GM12801 (cell line): ENCODE measurements at regions not wholly inside any gene's neighbourhood (a gene's known extent, or its start where the extent isn't known, plus 50 kb on each side); places are given as distances from the start of the nearest gene placed in this dataset.

Experiments used
- TF ChIP-seq, protein P1 (sequence below): IDR thresholded peaks from one replicate; pipeline ENCODE4 v1.5.1; 2011; ENCODE audit warnings: control low read depth; ENCODE audit not compliant: insufficient read length; ENCODE audit errors: extremely low read depth

DNA sequence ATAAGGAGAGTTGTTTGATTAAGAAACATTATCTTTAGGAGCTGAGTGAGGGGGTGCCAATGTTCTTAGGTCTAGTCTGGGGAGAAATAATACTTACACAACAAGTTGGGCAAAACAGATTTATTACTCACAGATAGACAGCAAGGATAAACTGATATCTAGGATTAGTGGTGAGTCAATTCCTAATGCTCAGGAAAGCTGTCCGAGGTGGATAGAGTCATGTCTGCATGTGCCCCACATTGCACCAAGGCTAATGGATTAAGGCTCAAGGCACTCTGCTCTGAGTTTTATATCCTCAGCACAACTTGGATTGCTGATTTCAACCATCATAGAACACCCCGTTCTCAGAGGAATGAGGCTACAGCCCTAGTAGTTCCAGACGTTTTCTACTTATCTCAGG, 1042.3 kb downstream of the OTOL1 start:
- TF ChIP-seq, protein P1, sequence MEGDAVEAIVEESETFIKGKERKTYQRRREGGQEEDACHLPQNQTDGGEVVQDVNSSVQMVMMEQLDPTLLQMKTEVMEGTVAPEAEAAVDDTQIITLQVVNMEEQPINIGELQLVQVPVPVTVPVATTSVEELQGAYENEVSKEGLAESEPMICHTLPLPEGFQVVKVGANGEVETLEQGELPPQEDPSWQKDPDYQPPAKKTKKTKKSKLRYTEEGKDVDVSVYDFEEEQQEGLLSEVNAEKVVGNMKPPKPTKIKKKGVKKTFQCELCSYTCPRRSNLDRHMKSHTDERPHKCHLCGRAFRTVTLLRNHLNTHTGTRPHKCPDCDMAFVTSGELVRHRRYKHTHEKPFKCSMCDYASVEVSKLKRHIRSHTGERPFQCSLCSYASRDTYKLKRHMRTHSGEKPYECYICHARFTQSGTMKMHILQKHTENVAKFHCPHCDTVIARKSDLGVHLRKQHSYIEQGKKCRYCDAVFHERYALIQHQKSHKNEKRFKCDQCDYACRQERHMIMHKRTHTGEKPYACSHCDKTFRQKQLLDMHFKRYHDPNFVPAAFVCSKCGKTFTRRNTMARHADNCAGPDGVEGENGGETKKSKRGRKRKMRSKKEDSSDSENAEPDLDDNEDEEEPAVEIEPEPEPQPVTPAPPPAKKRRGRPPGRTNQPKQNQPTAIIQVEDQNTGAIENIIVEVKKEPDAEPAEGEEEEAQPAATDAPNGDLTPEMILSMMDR, result no peak

DNA sequence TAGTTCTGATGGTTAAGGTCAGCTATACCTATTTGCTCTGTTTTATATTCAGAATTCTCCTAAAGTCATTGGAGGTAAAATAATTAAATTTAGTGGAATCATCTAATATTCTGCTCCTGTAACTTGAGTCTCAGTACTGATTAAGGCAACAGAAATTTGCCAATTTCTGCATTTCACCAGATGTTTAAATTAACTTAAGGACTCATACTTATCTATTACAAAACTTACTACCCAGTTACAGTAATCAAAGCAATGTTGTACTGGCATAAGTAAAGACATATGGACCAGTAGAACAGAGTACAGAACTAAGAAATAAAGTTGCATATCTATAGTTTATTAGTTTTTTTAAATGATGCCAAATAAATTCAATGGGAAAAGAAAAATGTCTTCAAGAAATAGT, 1043.8 kb downstream of the OTOL1 start:
- TF ChIP-seq, protein P1, result no peak

DNA sequence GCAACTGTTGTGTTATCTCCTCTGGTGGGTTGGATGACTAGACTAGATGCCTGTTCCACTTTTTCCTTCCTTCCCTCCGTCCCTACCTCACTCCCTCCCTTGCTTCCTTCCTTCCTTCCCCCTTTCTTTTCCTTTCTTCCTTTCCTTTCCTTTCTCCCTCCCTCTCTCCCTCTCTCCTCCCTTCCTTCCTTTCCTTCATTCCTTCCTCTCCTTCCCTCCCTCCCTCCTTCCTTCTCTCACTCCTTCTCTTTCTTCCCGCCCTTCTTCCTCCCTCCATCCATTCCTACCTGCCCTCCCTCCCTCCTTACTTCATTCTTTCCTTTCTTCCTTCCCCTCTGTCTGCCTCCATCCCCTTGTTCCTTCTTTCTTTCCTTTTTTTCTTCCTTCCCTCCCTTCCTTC, 1045.3 kb downstream of the OTOL1 start:
- TF ChIP-seq, protein P1, result no peak

DNA sequence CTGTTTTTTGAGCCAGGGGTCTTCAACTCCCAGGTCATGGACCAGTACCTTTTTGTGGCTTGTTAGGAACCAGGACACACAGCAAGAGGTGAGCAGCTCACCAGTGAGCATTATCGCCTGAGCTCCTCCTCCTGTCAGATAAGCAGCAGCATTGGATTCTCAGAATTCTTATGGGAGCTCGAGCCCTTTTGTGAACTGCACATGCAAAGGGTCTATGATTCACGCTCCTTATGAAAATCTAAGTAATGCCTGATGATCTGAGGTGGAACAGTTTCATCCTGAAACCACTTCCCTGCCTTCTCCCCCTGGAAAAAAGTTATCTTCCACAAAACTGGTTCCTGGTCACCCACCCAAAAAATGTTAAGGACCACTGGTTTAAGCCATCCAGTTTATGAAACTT, 1047.6 kb downstream of the OTOL1 start:
- TF ChIP-seq, protein P1, result no peak

DNA sequence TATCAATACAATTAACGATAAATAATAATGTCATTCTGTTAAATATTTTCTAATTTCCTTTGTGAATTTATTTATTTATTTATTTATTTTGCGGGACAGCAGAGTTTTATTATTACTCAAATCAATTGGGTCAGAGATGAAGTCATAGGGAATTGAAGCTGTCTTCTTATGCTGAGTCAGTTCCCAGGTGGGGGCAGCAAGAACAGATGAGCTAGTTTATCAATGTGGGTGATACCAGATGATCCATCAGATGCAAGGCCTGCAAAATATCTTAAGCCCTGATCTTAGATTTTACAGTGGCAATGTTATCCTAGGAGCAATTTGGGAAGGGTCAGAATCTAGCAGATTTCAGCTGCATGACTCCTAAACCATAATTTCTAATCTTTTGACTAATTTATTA, 1050.3 kb downstream of the OTOL1 start:
- TF ChIP-seq, protein P1, result no peak

DNA sequence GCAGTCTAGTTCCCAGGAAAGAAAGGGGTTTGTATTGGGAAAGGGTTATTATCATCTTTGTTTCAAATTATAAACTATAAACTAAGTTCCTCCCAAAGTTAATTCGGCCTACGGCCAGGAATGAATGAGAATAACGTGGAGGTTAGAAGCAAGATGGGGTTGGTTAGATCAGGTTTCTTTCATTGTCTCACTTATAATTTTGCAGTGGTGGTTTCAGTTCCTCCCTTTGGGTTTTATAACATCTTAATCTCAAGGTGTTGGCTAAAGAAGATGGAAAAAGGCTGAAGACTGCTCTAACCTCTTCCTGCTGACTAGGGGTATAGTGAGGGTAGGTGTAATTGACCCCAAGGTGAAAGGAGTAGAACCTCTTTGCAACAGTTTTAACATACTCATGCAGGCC, 1050.7 kb downstream of the OTOL1 start:
- TF ChIP-seq, protein P1, result no peak

DNA sequence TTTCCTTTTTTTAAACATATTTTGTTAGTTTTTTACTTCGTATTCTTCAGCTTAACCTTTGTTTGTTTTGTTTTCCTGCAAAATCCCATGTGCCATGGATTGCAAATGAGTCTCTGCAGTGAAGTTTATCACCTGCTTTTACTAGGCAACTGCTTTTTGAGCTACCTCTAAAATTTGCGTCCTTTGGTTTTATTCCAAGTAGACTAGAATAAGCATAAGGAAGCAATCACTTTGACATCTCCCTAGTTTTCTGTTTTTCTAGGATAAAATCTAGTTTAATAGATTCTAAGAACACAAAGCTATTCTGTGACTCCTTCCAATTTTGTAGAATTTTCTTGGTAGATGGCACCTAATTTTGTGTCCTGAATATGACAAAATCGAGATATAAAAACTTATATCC, 1059.2 kb downstream of the OTOL1 start:
- TF ChIP-seq, protein P1, result no peak

DNA sequence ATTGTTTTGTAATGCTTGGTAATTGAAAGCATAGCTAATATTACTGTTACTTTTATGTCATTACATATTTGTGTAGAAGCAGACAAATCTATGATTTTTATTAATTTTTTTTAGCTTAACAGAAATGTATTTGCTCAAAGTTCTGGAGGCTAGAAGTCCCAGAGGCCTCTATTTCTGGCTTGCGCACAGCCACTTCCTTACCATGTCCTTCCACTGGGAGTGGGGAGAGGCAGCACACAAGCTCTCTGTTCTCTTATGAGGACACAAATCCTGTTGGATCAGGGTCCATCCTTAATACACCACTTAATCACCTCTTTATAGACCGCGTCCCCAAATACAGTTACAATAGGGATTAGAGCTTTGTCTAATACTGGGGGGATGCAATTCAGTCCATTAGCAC, 1061.4 kb downstream of the OTOL1 start:
- TF ChIP-seq, protein P1, result no peak
